ENCODE measurements at regions not wholly inside any gene's neighbourhood (a gene's known extent, or its start where the extent isn't known, plus 50 kb on each side); places are given as distances from the start of the nearest gene placed in this dataset.

- no peak for TF ChIP-seq CTCF (conservative IDR thresholded peaks at IDR 0.05; ENCODE audit: low read length)
- no peak for TF ChIP-seq EZH2phosphoT487 (IDR thresholded peaks at IDR 0.05; ENCODE audit: borderline replicate concordance)
Measured at GRCh38 chr4:24655971-24656370, 71.6 kb upstream of the DHX15 start.

Measured in Loucy (cell line).